ENCODE measurements at regions not wholly inside any gene's neighbourhood (a gene's known extent, or its start where the extent isn't known, plus 50 kb on each side); places are given as distances from the start of the nearest gene placed in this dataset.

DNA sequence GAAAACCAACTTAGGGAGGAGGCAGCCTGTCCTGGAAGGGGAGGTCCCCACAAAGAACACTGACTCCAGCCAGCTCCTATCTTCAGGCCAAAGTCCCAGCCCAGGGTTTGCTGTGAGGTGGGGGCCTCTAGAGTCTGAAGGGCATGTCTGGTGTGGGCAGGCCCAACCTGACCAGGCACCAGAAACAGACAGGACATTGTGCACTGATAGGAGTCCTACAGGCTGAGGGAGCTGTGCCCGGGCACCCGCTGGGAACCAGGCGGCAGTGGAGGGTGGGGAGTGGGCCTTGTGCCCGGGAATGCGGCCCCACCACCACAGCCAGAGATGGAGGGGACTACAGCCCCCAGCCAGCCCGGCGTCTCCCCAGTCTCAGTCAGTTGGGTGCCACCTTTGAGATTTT, 161.4 kb downstream of the WNT7A start:
- DNase-seq (ENCODE audit: low spot score) (no peak), ATAC-seq (no peak)
- H3K27ac ChIP-seq (ENCODE audit: low read depth): no peak overlapping the region
- H3K36me3 ChIP-seq (ENCODE audit: insufficient read depth): no peaks in the 10 kb centered on the region
- Mint-ChIP-seq H3K27me3 (ENCODE audit: insufficient read depth, low read depth, poor library complexity) (peaks cover 5% of the 10 kb centered on the region), H3K4me1 (peaks cover 9% of the 10 kb centered on the region; the same call in 2 of the 3 replicates), H3K9me3 (peaks cover 33% of the 10 kb centered on the region), H3K36me3 (ENCODE audit: low read depth) (peaks cover 22% of the 10 kb centered on the region), H3K27ac (no peak overlapping the region), H3K4me3 (no peak overlapping the region)
- no peaks in the 10 kb centered on the region for H3K79me2 ChIP-seq (replicated peaks; ENCODE audit: insufficient read depth)
- H3K9me2 ChIP-seq (ENCODE audit: insufficient read depth): no peaks in the 10 kb centered on the region
- TF ChIP-seq EZH2phosphoT487 (IDR thresholded peaks at IDR 0.05; ENCODE audit: unreplicated experiment): no peak
- TF ChIP-seq, protein P1, sequence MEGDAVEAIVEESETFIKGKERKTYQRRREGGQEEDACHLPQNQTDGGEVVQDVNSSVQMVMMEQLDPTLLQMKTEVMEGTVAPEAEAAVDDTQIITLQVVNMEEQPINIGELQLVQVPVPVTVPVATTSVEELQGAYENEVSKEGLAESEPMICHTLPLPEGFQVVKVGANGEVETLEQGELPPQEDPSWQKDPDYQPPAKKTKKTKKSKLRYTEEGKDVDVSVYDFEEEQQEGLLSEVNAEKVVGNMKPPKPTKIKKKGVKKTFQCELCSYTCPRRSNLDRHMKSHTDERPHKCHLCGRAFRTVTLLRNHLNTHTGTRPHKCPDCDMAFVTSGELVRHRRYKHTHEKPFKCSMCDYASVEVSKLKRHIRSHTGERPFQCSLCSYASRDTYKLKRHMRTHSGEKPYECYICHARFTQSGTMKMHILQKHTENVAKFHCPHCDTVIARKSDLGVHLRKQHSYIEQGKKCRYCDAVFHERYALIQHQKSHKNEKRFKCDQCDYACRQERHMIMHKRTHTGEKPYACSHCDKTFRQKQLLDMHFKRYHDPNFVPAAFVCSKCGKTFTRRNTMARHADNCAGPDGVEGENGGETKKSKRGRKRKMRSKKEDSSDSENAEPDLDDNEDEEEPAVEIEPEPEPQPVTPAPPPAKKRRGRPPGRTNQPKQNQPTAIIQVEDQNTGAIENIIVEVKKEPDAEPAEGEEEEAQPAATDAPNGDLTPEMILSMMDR (conservative IDR thresholded peaks at IDR 0.05; ENCODE audit: low read depth in 2 of 2): no peak
- no peak for TF ChIP-seq ZNF331 (CRISPR knock-in tag; IDR thresholded peaks at IDR 0.05; ENCODE audit: low read depth)
- no peak for TF ChIP-seq CREB1 (CRISPR knock-in tag; IDR thresholded peaks at IDR 0.05; ENCODE audit: low read depth)
- TF ChIP-seq ZNF114 (CRISPR knock-in tag; IDR thresholded peaks at IDR 0.05): no peak
- TF ChIP-seq STAT1 (IDR thresholded peaks at IDR 0.05; ENCODE audit: unreplicated experiment): no peak
- TF ChIP-seq EZH2 (IDR thresholded peaks at IDR 0.05; ENCODE audit: low read depth, unreplicated experiment): no peak
- H3K4me1 ChIP-seq (ENCODE audit: insufficient read depth): no peaks in the 10 kb centered on the region; the same call in 1 of the 2 replicates
- H3F3A ChIP-seq (replicated peaks; ENCODE audit: low read depth): no peaks in the 10 kb centered on the region
- no peaks in the 10 kb centered on the region for H4K20me1 ChIP-seq (replicated peaks; ENCODE audit: insufficient read depth)
- no peak overlapping the region for H3K4me2 ChIP-seq
- no peak overlapping the region for H2AFZ ChIP-seq
- no peaks in the 10 kb centered on the region for H3K27me3 ChIP-seq (ENCODE audit: insufficient read depth)
- no peak overlapping the region for H3K4me3 ChIP-seq

DNA sequence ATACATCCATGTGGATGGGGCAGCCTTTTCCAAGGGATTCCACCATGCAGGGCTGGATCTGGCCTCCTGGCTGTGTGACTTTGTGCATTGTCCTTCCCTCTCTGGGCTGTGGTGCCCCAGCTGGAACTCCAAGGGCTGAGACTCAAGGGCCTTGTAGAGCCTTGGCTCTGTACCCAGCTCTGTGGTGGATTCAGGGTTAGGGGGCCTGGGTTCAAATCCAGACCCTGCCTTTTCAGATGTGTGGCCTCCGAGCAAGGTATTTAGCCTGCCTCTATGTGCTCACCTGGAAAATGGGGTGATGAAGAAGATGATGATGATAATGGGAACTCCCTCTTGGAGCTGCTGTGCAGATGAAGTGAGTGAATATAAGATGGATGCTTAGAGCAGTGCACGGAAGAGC, 161.9 kb downstream of the WNT7A start:
- no peaks in the 10 kb centered on the region for H3K9me2 ChIP-seq (ENCODE audit: insufficient read depth)
- no peaks in the 10 kb centered on the region for H3F3A ChIP-seq (replicated peaks; ENCODE audit: low read depth)
- Mint-ChIP-seq H3K9me3 (peaks cover 33% of the 10 kb centered on the region), H3K36me3 (ENCODE audit: low read depth) (peaks cover 19% of the 10 kb centered on the region), H3K4me3 (no peak overlapping the region), H3K27me3 (ENCODE audit: insufficient read depth, low read depth, poor library complexity) (peaks cover 5% of the 10 kb centered on the region), H3K27ac (no peak overlapping the region), H3K4me1 (peaks cover 9% of the 10 kb centered on the region; the same call in 2 of the 3 replicates)
- no peaks in the 10 kb centered on the region for H3K27me3 ChIP-seq (ENCODE audit: insufficient read depth)
- H4K20me1 ChIP-seq (replicated peaks; ENCODE audit: insufficient read depth): no peaks in the 10 kb centered on the region
- DNase-seq (ENCODE audit: low spot score) (no peak), ATAC-seq (no peak)
- H3K4me2 ChIP-seq: no peak overlapping the region
- H3K27ac ChIP-seq (ENCODE audit: low read depth): no peak overlapping the region
- H2AFZ ChIP-seq: no peak overlapping the region
- no peak overlapping the region for H3K4me3 ChIP-seq
- no peaks in the 10 kb centered on the region; the same call in 1 of the 2 replicates for H3K4me1 ChIP-seq (ENCODE audit: insufficient read depth)
- no peaks in the 10 kb centered on the region for H3K36me3 ChIP-seq (ENCODE audit: insufficient read depth)
- H3K79me2 ChIP-seq (replicated peaks; ENCODE audit: insufficient read depth): no peaks in the 10 kb centered on the region
- TF ChIP-seq POLR2AphosphoS5 (IDR thresholded peaks at IDR 0.05; ENCODE audit: low read depth) (no peak), ZNF462 (CRISPR knock-in tag; IDR thresholded peaks at IDR 0.05) (no peak), ZNF331 (CRISPR knock-in tag; IDR thresholded peaks at IDR 0.05; ENCODE audit: low read depth) (no peak), CREB1 (CRISPR knock-in tag; IDR thresholded peaks at IDR 0.05; ENCODE audit: low read depth) (no peak), ZNF114 (CRISPR knock-in tag; IDR thresholded peaks at IDR 0.05) (no peak)
- TF ChIP-seq, protein P2, sequence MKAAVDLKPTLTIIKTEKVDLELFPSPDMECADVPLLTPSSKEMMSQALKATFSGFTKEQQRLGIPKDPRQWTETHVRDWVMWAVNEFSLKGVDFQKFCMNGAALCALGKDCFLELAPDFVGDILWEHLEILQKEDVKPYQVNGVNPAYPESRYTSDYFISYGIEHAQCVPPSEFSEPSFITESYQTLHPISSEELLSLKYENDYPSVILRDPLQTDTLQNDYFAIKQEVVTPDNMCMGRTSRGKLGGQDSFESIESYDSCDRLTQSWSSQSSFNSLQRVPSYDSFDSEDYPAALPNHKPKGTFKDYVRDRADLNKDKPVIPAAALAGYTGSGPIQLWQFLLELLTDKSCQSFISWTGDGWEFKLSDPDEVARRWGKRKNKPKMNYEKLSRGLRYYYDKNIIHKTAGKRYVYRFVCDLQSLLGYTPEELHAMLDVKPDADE (IDR thresholded peaks at IDR 0.05): no peak
- TF ChIP-seq, protein P1 (conservative IDR thresholded peaks at IDR 0.05; ENCODE audit: low read depth in 2 of 2): no peak

All from GM23338 (cell line).